ENCODE measurements at regions not wholly inside any gene's neighbourhood (a gene's known extent, or its start where the extent isn't known, plus 50 kb on each side); places are given as distances from the start of the nearest gene placed in this dataset.

GRCh38 chr16:8519179-8519578, 71.1 kb downstream of the TMEM114 start:
- TF ChIP-seq CTCF (IDR thresholded peaks at IDR 0.05; ENCODE audit: low read depth, low read length, missing control alignments) = no peak
- Histone ChIP-seq H3K27ac (no peak overlapping the region), H3K27me3 (replicated peaks) (no peaks in the 10 kb centered on the region), H3K4me3 (ENCODE audit: low read depth, low read length) (no peak overlapping the region), H3K36me3 (replicated peaks) (no peaks in the 10 kb centered on the region)
- in situ Hi-C loops (cut with HindIII; ENCODE audit: low pct_ligation_motif_present, low sequenced_read_pairs) = no loop called here
- DNase-seq = no peak

DNA sequence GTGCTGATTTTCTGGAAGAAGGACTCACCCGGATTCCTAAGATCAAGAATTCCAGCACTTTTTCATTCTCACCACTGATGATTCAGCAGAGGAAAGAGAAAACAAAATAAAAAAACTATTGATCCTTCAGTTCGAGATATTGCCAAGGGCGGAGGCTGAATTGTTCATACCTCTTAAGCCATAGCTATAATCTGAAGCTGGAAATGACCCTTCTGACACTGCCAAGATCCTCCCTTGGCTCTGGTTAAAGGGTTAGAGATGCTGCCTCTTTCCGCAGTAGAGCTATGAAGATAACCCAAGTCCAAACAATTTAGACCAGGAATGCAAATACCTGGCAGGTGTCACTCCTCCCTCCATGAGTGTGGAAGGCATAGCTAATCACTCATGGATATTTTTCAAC, 73.0 kb downstream of the TMEM114 start:
- Histone ChIP-seq H3K36me3 (replicated peaks) (no peaks in the 10 kb centered on the region), H3K27me3 (replicated peaks) (no peaks in the 10 kb centered on the region), H3K27ac (no peak overlapping the region), H3K4me3 (ENCODE audit: low read depth, low read length) (no peak overlapping the region)
- no peak for DNase-seq
- in situ Hi-C loops (cut with HindIII; ENCODE audit: low pct_ligation_motif_present, low sequenced_read_pairs) = no loop called here
- no peak for TF ChIP-seq CTCF (IDR thresholded peaks at IDR 0.05; ENCODE audit: low read depth, low read length, missing control alignments)

GRCh38 chr16:8516471-8516870, 73.8 kb downstream of the TMEM114 start:
- Histone ChIP-seq H3K27me3 (replicated peaks) (no peaks in the 10 kb centered on the region), H3K4me3 (ENCODE audit: low read depth, low read length) (no peak overlapping the region), H3K27ac (no peak overlapping the region), H3K36me3 (replicated peaks) (no peaks in the 10 kb centered on the region)
- no peak for DNase-seq
- in situ Hi-C loops (cut with HindIII; ENCODE audit: low pct_ligation_motif_present, low sequenced_read_pairs) = no loop called here
- TF ChIP-seq CTCF (IDR thresholded peaks at IDR 0.05; ENCODE audit: low read depth, low read length, missing control alignments) = no peak

DNA sequence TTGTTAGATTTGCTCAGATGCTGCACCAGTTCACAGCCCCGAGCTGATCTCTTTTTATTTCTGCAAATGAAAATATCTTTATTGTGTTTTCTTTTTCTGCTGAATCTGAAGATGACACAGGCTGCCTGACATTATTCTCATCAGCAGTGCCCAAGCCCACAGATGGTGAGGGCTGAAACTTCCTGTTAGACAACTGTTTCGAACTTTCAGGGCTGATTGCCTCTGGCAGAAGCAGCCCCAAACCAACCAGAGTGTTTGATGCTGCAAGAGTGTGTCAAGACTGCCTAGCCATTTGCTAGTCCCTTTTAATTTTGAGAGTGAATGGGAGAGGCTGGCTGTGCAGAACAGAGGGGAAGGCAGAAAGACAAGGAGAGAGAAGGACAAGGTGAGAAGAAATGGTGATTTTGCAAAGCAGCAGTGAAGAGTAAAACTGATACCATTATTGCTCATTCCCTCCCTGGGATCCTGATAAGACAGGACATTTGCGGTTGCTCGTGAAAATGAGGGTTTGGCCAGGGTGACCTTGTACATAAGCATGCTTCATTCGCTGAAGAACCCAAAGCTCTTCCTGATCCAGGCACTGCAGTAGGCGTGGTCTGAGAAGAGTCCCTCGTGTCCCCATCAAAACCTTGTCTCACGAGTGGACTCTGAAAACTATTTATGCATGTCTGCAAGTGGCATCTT, 77.2 kb downstream of the TMEM114 start:
- no peak overlapping the region for H3K4me3 ChIP-seq (ENCODE audit: low read depth, low read length)
- H3K27ac ChIP-seq = no peak overlapping the region
- TF ChIP-seq CTCF (IDR thresholded peaks at IDR 0.05; ENCODE audit: low read depth, low read length, missing control alignments) = no peak
- H3K36me3 ChIP-seq (replicated peaks) = no peaks in the 10 kb centered on the region
- H3K27me3 ChIP-seq (replicated peaks) = no peaks in the 10 kb centered on the region
- DNase-seq = no peak
- in situ Hi-C loops (cut with HindIII; ENCODE audit: low pct_ligation_motif_present, low sequenced_read_pairs) = no loop called here

- no peaks in the 10 kb centered on the region for H3K36me3 ChIP-seq (replicated peaks)
- TF ChIP-seq CTCF (IDR thresholded peaks at IDR 0.05; ENCODE audit: low read depth, low read length, missing control alignments) = no peak
- DNase-seq = no peak
- H3K27ac ChIP-seq = no peak overlapping the region
- no peak overlapping the region for H3K4me3 ChIP-seq (ENCODE audit: low read depth, low read length)
- no peaks in the 10 kb centered on the region for H3K27me3 ChIP-seq (replicated peaks)
- in situ Hi-C loops (cut with HindIII; ENCODE audit: low pct_ligation_motif_present, low sequenced_read_pairs) = no loop called here
Measured at GRCh38 chr16:8511464-8511863, 78.8 kb downstream of the TMEM114 start.

GRCh38 chr16:8510160-8510559, 80.2 kb downstream of the TMEM114 start:
- Histone ChIP-seq H3K4me3 (ENCODE audit: low read depth, low read length) (no peak overlapping the region), H3K27me3 (replicated peaks) (no peaks in the 10 kb centered on the region), H3K36me3 (replicated peaks) (no peaks in the 10 kb centered on the region), H3K27ac (no peak overlapping the region)
- in situ Hi-C loops (cut with HindIII; ENCODE audit: low pct_ligation_motif_present, low sequenced_read_pairs) = no loop called here
- TF ChIP-seq CTCF (IDR thresholded peaks at IDR 0.05; ENCODE audit: low read depth, low read length, missing control alignments) = no peak
- no peak for DNase-seq

All from brain microvascular endothelial cell (primary cell).